ENCODE measurements at regions not wholly inside any gene's neighbourhood (a gene's known extent, or its start where the extent isn't known, plus 50 kb on each side); places are given as distances from the start of the nearest gene placed in this dataset.
A peak's percentile ranks its signal among the peaks of the same experiment; 100 is the strongest.
"Not testable (repeated sequence)": the region's sequence is repeated elsewhere in the genome, so short reads cannot be mapped to it uniquely, and the experiment has no call there.

- WGBS, 10 experiments, result 37 to 100% (median 85%) methylated on average over 1 to 4 of the region's 4 CpGs
- ATAC-seq (replicated peaks in 6 of 8), result no peak
- no peak overlapping the region for H3K27ac ChIP-seq
- in situ Hi-C loops (cut with MboI; ENCODE audit: low pct_unique_long_range_greater_than_20kb in 2 of 9, low sequenced_read_pairs in 9 of 9, unreplicated experiment in 9 of 9), result no loop called here
- no peak overlapping the region for H3K4me3 ChIP-seq
- H3K4me1 ChIP-seq (replicated peaks in 1 of 2), result peaks cover 9 to 11% of the 10 kb centered on the region in 2 donors
Measured at GRCh38 chr13:79937311-79937710, 403.6 kb downstream of the SPRY2 start.

- WGBS, 10 experiments, result 17 to 92% (median 75%) methylated on average over 2 to 11 of the region's 12 CpGs; no CpG with 5 or more reads in 1 of the 10 experiments
Measured at GRCh38 chr13:79936368-79937136, 404.4 kb downstream of the SPRY2 start.

GRCh38 chr13:79935121-79935520, 405.8 kb downstream of the SPRY2 start:
- Histone ChIP-seq H3K4me1 (replicated peaks in 1 of 2) (peaks cover 9 to 11% of the 10 kb centered on the region in 2 donors), H3K4me3 (no peak overlapping the region), H3K27ac (no peak overlapping the region)
- ATAC-seq (replicated peaks in 6 of 8), result no peak
- in situ Hi-C loops (cut with MboI; ENCODE audit: low pct_unique_long_range_greater_than_20kb in 2 of 9, low sequenced_read_pairs in 9 of 9, unreplicated experiment in 9 of 9), result no loop called here

More at GRCh38 chr13:79936368-79937136, 404.4 kb downstream of the SPRY2 start:
- in situ Hi-C loops (cut with MboI; ENCODE audit: low pct_unique_long_range_greater_than_20kb in 2 of 9, low sequenced_read_pairs in 9 of 9, unreplicated experiment in 9 of 9), result no loop called here
- peak; percentile 65 to 90 (median 80) for ATAC-seq (replicated peaks in 6 of 8)
- Histone ChIP-seq H3K27ac (no peak overlapping the region), H3K4me3 (no peak overlapping the region), H3K4me1 (replicated peaks in 1 of 2) (peaks cover 9 to 11% of the 10 kb centered on the region in 2 donors)

DNA sequence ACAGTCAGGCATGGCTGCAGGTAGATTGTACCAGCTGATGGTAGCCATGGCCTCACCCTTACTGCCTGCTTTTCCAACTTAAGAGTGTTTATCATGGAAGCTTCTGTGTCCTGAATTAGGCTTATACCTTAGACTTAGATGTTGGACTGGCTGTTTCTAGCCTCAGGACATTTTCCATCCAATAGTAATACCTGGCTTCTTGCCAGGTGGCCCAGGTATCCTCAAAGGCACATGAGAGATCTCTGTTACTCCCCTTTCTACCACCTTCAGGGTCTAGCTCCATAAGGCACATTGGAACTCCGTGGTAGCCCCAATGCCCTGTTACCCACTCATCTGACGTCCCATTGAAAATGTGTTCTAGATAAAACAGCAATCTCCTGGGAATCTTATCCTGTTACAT, 407.5 kb downstream of the SPRY2 start:
- Histone ChIP-seq H3K27ac (no peak overlapping the region), H3K4me3 (no peak overlapping the region), H3K4me1 (replicated peaks in 1 of 2) (peaks cover 9 to 11% of the 10 kb centered on the region in 2 donors)
- no peak for ATAC-seq (replicated peaks in 6 of 8)
- in situ Hi-C loops (cut with MboI; ENCODE audit: low pct_unique_long_range_greater_than_20kb in 2 of 9, low sequenced_read_pairs in 9 of 9, unreplicated experiment in 9 of 9), result no loop called here
- WGBS, 10 experiments, result 57 to 100% (median 97%) methylated on average over 1 to 2 of the region's 2 CpGs; no CpG with 5 or more reads in 2 of the 10 experiments

GRCh38 chr13:79932556-79932955, 408.4 kb downstream of the SPRY2 start:
- H3K27ac ChIP-seq, result no peak overlapping the region
- ATAC-seq (replicated peaks in 6 of 8), result no peak
- in situ Hi-C loops (cut with MboI; ENCODE audit: low pct_unique_long_range_greater_than_20kb in 2 of 9, low sequenced_read_pairs in 9 of 9, unreplicated experiment in 9 of 9), result no loop called here
- peaks cover 2 to 3% of the 10 kb centered on the region in 2 donors for H3K4me1 ChIP-seq (replicated peaks in 1 of 2)
- no peak overlapping the region for H3K4me3 ChIP-seq
- WGBS, 10 experiments, result 56 to 100% (median 90%) methylated on average over 1 to 2 of the region's 2 CpGs; no CpG with 5 or more reads in 3 of the 10 experiments

DNA sequence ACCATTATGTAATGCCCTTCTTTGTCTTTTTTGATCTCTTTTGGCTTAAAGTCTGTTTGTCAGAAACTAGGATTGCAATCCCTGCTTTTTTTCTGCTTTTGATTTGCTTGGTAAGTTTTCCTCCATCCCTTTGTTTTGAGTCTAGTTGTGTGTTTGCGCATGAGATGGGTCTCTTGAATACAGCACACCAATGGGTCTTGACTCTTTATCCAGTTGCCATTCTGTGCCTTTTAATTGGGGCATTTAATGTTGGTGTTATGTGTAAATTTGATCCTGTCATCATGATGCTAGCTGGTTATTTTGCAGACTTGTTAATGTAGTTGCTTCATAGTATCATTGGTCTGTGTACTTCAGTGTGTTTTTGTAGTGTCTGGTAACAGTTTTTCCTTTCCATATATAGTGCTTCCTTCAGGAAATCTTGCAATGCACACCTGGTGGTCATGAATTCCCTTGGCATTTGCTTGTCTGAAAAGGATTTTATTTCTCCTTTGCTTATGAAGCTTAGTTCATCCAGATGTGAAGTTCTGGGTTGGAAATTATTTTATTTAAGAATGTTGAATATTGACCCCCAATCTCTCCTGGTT, 416.9 kb downstream of the SPRY2 start:
- H3K4me3 ChIP-seq; ATAC-seq (replicated peaks in 6 of 8); H3K4me1 ChIP-seq (replicated peaks in 1 of 2); H3K27ac ChIP-seq; in situ Hi-C loops (cut with MboI; ENCODE audit: low pct_unique_long_range_greater_than_20kb in 2 of 9, low sequenced_read_pairs in 9 of 9, unreplicated experiment in 9 of 9): not testable (repeated sequence)
- WGBS, 10 experiments, result 88 to 100% (median 100%) methylated on average over 1 of the region's 1 CpG; no CpG with 5 or more reads in 3 of the 10 experiments

DNA sequence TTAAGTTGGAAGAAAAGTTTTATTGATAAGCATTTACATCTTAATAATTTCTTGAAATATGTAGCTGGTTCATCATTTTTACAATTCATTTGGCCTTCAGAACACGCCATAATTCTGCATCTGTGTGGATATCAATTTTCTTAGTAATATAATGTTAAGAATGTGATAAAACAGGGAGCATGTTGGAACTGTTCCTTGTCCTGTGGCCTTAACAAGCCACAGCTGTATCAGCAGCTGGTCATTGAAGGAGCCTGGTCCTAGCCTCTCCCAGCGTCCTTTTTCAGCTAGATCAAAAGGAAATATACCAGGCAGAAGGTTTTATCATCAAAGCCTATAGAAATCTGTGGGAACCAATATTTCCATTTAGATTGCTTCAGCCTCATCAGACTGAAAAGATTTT, 421.8 kb downstream of the SPRY2 start:
- Histone ChIP-seq H3K4me3 (no peak overlapping the region), H3K4me1 (replicated peaks in 1 of 2) (peaks cover 0 to 16% of the 10 kb centered on the region in 2 donors), H3K27ac (no peak overlapping the region)
- no peak for ATAC-seq (replicated peaks in 6 of 8)
- WGBS, 10 experiments, result 0 to 86% (median 60%) methylated on average over 1 to 2 of the region's 2 CpGs; no CpG with 5 or more reads in 2 of the 10 experiments
- in situ Hi-C loops (cut with MboI; ENCODE audit: low pct_unique_long_range_greater_than_20kb in 2 of 9, low sequenced_read_pairs in 9 of 9, unreplicated experiment in 9 of 9), result no loop called here

GRCh38 chr13:79918620-79919019, 422.3 kb downstream of the SPRY2 start:
- ATAC-seq (replicated peaks in 6 of 8), result peak in 1 of 8 experiments; percentile 66
- Histone ChIP-seq H3K27ac (no peak overlapping the region), H3K4me3 (no peak overlapping the region), H3K4me1 (replicated peaks in 1 of 2) (peaks cover 0 to 19% of the 10 kb centered on the region in 2 donors)
- 0 to 89% (median 50%) methylated on average over 1 to 3 of the region's 3 CpGs; no CpG with 5 or more reads in 2 of the 10 experiments for WGBS, 10 experiments
- in situ Hi-C loops (cut with MboI; ENCODE audit: low pct_unique_long_range_greater_than_20kb in 2 of 9, low sequenced_read_pairs in 9 of 9, unreplicated experiment in 9 of 9), result no loop called here

- in situ Hi-C loops (cut with MboI; ENCODE audit: low pct_unique_long_range_greater_than_20kb in 2 of 9, low sequenced_read_pairs in 9 of 9, unreplicated experiment in 9 of 9), result no loop called here
- no peak overlapping the region for H3K4me3 ChIP-seq
- peaks cover 0 to 19% of the 10 kb centered on the region in 2 donors for H3K4me1 ChIP-seq (replicated peaks in 1 of 2)
- WGBS, 10 experiments, result 80 to 100% (median 100%) methylated on average over 1 to 3 of the region's 3 CpGs; no CpG with 5 or more reads in 1 of the 10 experiments
- no peak for ATAC-seq (replicated peaks in 6 of 8)
- no peak overlapping the region for H3K27ac ChIP-seq
Measured at GRCh38 chr13:79917628-79918027, 423.3 kb downstream of the SPRY2 start.

DNA sequence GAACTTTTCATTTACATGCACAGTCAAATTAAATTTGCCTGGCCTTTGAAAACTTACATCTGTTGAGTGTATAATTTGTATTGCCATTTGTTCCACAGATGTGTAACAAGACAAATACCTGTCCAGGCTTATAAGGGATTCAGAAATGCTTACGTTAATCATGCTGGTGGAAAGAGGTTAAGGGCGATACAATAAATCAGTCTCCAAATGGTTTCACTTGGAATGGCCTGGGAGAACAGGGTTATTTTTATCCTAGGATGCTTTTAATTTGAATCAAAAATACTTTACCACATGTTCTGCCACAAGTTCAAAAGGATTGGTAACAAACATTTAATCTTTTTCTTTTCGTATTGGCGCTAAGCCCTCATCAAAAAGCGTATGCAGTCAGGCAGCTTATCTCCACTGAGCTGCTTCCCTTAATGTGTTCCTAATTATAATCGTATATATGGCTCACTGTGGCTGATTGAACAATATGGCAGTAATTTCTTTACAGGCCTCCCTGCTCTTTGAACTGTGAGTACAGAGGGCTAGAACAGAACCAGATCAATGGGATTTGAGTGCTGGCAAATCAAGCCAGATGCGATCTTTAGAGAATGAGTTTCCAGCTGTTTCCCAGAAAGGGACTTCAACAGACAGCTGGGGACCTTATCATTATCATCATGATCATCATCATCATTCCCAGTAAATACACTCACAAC, 425.7 kb downstream of the SPRY2 start:
- no peak overlapping the region for H3K4me3 ChIP-seq
- in situ Hi-C loops (cut with MboI; ENCODE audit: low pct_unique_long_range_greater_than_20kb in 2 of 9, low sequenced_read_pairs in 9 of 9, unreplicated experiment in 9 of 9), result no loop called here
- WGBS, 10 experiments, result 27 to 84% (median 65%) methylated on average over 2 to 7 of the region's 7 CpGs; no CpG with 5 or more reads in 1 of the 10 experiments
- H3K27ac ChIP-seq, result no peak overlapping the region
- peaks cover 0 to 27% of the 10 kb centered on the region in 2 donors for H3K4me1 ChIP-seq (replicated peaks in 1 of 2)
- ATAC-seq (replicated peaks in 6 of 8), result peak in 5 of 8 experiments; percentile 53 to 87 (median 82)

DNA sequence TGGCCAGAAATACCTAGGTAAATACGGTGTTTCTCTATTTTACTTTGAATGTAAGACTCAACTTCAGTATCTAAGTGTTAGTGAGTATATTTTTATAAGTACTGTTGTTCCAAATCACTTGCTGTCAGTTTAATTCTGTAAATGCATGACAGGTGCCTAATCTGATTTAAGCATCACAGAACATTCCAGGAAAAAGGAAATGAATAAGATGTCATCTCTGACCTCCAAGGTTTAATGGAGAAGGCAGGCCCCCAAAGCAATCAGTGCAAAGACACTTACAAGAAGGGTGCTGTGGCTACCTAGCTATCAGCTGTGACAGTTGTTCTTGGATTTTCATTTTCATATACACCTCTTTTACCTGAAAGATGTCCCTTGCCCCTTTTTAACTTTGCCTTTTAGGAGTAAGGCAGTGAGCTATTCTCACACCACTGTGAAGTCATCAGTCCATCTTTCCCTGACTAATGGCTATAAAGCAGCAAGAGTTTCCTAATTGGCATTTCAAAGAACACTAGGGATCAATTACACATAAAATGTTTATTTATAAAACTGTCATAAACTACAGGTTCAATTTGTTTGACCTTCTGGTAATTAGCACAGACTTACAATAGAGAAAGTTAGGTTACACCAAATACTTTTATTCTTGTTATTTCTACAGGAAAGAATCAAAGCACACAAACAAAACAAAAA, 427.6 kb downstream of the SPRY2 start:
- 71 to 100% (median 100%) methylated on average over 1 of the region's 1 CpG; no CpG with 5 or more reads in 2 of the 10 experiments for WGBS, 10 experiments
- in situ Hi-C loops (cut with MboI; ENCODE audit: low pct_unique_long_range_greater_than_20kb in 2 of 9, low sequenced_read_pairs in 9 of 9, unreplicated experiment in 9 of 9), result no loop called here

DNA sequence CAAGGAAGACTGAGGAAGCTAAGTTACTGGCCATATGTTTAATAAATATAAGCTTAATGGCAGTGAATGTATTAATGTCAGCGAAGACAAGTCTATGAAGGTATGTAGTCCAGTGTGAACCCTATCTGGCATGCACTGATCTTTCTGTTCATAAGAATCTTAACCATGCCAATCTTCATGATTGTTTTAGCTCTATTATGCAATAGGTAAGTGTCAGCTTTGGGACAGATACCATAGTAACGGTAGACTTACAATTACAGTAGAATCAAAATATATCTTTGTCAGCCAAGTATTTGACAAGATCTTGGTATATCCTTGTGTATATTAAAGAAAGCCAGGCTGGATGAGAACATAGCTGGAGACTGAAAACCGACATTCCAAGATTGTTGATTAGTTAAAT, 428.5 kb downstream of the SPRY2 start:
- Histone ChIP-seq H3K4me3 (no peak overlapping the region), H3K4me1 (replicated peaks in 1 of 2) (peaks cover 0 to 27% of the 10 kb centered on the region in 2 donors), H3K27ac (no peak overlapping the region)
- in situ Hi-C loops (cut with MboI; ENCODE audit: low pct_unique_long_range_greater_than_20kb in 2 of 9, low sequenced_read_pairs in 9 of 9, unreplicated experiment in 9 of 9), result no loop called here
- 0 to 100% (median 68%) methylated on average over 1 to 3 of the region's 3 CpGs for WGBS, 10 experiments
- no peak for ATAC-seq (replicated peaks in 6 of 8)

More for the DNA sequence above, 427.6 kb downstream of the SPRY2 start:
- Histone ChIP-seq H3K27ac (no peak overlapping the region), H3K4me3 (no peak overlapping the region), H3K4me1 (replicated peaks in 1 of 2) (peaks cover 0 to 27% of the 10 kb centered on the region in 2 donors)
- ATAC-seq (replicated peaks in 6 of 8), result no peak

Data from motor neuron (in vitro differentiated cells).